AG04449 (cell line): ENCODE measurements at regions not wholly inside any gene's neighbourhood (a gene's known extent, or its start where the extent isn't known, plus 50 kb on each side); places are given as distances from the start of the nearest gene placed in this dataset.

Experiments used
- CTCF ChIA-PET: fragments of 350-600 bp; formaldehyde crosslinking; extraction: SDS; loops from one replicate; lab custom pipeline; 2021; ENCODE audit warnings: antibody characterized with exemption; lab: Yijun Ruan, JAX
- POLR2A ChIA-PET: fragments of 400-600, 350-600 bp; formaldehyde crosslinking; extraction: SDS; loops from one replicate; lab custom pipeline; 2020; ENCODE audit warnings: antibody characterized with exemption, inconsistent platforms; lab: Yijun Ruan, JAX
- DNase-seq: peaks from one replicate; pipeline ENCODE4 v3.0.0-alpha.2; 2010; ENCODE audit warnings: low read depth, low spot score
- H3K4me3 ChIP-seq: 2 replicates; pipeline ENCODE4 v1.5.1; 2011; ENCODE audit warnings: low read depth, mild to moderate bottlenecking, control low read depth, low read length
- CTCF ChIP-seq: IDR thresholded peaks from one replicate; pipeline ENCODE4 v1.5.1; 2011; ENCODE audit warnings: mild to moderate bottlenecking, moderate library complexity, low read length, control low read depth, inconsistent platforms; ENCODE audit not compliant: insufficient read depth; ENCODE audit errors: missing control alignments

GRCh38 chr12:69129017-69129416, 110.4 kb upstream of the CPSF6 start:
- DNase-seq, result no peak
- H3K4me3 ChIP-seq, result no peak overlapping the region
- POLR2A ChIA-PET, result no interaction called here
- TF ChIP-seq CTCF, result no peak
- CTCF ChIA-PET, result no interaction called here

GRCh38 chr12:69129564-69129963, 109.8 kb upstream of the CPSF6 start:
- CTCF ChIA-PET, result no interaction called here

GRCh38 chr12:69130064-69130463, 109.3 kb upstream of the CPSF6 start:
- CTCF ChIA-PET, result no interaction called here
- POLR2A ChIA-PET, result no interaction called here
- no peak overlapping the region for H3K4me3 ChIP-seq
- no peak for DNase-seq
- TF ChIP-seq CTCF, result no peak

More at GRCh38 chr12:69129564-69129963, 109.8 kb upstream of the CPSF6 start:
- no peak for TF ChIP-seq CTCF
- POLR2A ChIA-PET, result no interaction called here
- no peak for DNase-seq
- no peak overlapping the region for H3K4me3 ChIP-seq

GRCh38 chr12:69131077-69131476, 108.3 kb upstream of the CPSF6 start:
- POLR2A ChIA-PET, result no interaction called here
- TF ChIP-seq CTCF, result no peak
- no peak overlapping the region for H3K4me3 ChIP-seq
- CTCF ChIA-PET, result no interaction called here
- no peak for DNase-seq

GRCh38 chr12:69136931-69137613, 102.3 kb upstream of the CPSF6 start:
- ChIA-PET POLR2A (no interaction called here), CTCF (interaction anchor here (4.0 kb wide), 1 partner anchor 18 kb away, joined by 13 read pairs; no protein-coding TSS in a partner anchor)
- no peak for TF ChIP-seq CTCF
- no peak overlapping the region for H3K4me3 ChIP-seq
- DNase-seq, result no peak

- TF ChIP-seq CTCF, result no peak
- H3K4me3 ChIP-seq, result no peak overlapping the region
- ChIA-PET POLR2A (no interaction called here), CTCF (interaction anchor here (2.2 kb wide), 1 partner anchor 14 kb away, joined by 18 read pairs; no protein-coding TSS in a partner anchor)
- DNase-seq, result no peak
Measured at GRCh38 chr12:69141074-69141473, 98.3 kb upstream of the CPSF6 start.
